LoVo (cell line): ENCODE measurements at regions not wholly inside any gene's neighbourhood (a gene's known extent, or its start where the extent isn't known, plus 50 kb on each side); places are given as distances from the start of the nearest gene placed in this dataset.

Source experiments
- DNase-seq: peaks from one replicate; pipeline ENCODE4 v3.0.0-alpha.2; 2016; ENCODE audit warnings: low spot score

DNA sequence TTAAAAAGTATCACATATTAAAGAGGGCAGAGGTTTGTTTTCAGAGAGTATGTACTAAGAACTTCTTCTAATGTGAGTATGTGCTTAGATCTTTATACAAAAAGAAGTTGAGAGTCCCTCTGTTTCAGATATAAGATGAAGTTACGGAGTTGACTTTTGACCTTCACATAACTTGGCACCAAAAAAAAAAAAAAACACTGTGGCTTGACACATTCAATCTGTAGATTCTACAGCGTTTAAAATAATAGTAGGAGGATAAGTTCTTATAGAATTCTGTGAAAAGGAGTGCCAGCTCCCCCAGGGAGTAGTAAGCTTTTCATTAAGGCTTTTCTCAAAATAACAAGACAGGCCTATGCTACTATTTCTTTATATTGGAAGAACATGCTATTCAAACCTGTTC, 105.4 kb upstream of the LRP1B start:
- no peak for DNase-seq

DNA sequence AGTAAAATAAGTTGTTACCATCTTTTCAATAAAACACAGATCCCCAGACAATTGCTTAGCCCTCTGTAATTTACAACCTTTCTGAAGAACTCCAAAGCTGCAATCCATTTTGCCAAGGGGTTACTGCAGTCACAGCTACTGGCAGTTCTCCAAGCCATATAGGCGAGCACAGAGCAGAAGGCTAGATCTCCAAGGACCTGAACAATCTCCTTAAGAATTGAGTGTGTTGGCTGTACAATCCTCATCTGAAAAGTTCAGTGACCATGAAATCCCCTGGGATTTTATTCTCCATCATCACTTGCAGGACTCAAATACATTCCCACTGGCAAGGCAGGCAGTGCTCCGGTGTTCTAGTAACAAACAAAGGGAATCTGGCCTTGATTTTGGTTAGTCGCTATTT, 103.9 kb upstream of the LRP1B start:
- no peak for DNase-seq

DNA sequence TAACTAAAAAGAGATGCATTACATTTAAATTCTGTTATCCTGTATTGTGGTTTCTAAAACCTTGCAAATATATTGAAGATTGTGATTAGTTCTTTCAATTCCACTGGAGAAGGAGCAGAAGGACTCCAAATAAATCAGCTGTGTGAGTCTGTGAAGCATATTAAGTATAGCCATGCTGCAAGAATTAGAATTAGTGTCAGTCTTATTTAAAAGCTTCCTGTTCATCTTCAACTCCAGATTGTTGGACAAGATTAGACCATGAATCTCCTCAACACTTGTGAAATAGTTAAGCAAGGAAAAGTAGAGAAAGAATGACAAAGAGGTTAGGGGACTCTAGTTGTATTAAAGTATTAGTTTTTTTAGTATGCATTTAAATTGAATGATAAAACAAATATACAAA, 92.5 kb upstream of the LRP1B start:
- no peak for DNase-seq

DNA sequence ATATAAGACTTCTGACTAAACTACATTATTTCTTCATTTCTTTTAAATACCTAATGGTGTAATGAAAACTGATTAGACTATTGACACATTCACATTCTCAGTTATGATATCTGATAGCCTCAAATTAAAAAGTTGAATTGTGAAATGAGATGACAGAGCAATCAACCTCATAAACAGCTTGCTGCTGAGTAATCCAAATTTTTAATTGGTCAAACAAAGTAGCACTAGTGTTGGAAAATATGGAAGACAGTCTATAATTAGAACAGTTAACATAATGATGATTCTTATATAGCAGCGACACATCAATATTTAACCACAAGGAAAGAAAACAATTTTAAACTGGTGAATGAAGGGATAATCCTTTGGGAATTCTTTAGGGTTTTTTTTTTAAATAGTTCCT, 91.9 kb upstream of the LRP1B start:
- DNase-seq, result no peak

DNA sequence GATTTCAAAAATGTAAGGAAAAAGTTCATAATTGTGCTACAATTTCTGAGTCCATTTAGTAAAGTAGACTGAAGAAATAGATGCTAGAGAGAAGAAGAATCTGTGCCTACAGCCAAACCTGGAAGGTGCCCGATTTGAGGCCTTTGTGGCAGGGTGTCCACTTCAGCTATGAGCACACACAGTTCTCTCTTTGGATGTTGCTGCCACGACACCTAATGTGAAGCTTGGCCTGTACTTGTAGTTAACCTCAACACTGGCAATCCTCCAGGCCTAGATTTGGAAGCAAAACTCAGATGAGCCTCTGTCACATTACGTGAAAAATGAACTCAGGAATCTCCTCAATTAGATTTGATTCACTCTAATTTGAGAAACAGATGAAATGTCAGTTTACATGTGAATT, 90.1 kb upstream of the LRP1B start:
- DNase-seq, result no peak

DNA sequence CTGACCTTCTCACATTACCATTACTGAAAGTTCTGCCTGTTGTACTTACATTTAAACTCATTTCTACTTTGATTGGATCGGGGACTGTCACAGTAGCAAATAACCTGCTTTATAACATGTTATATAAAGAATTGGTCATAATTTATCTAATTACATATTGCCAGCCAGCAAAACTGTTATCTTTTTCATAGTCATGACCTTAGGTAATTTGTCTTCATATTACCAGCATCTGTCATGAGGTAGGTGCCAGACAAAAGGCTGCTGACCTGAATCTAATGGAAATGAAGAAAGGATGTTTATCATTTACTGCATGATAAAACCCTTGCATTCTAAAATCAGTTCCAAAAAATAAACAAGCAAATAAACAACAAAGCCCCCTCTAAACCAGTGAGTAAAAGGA, 89.4 kb upstream of the LRP1B start:
- DNase-seq, result no peak

DNA sequence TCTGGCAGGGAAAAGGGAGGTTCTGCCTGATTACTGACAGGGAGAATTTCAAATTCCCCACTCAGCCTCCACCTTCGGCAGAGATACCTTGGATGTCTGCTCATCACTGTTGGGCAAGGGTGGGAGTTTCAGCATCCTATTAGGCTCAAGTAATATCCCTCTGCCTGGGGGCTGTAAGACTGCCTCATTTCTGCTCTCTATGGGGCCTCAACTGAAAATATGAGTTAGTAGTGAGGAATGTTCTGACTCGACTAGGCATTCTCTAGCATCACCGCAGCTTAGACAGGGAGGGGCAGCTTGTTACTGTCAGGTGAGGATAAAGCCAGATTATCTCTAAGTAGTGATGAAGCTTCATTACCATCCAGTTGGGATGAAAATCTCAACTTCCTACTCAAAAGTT, 87.7 kb upstream of the LRP1B start:
- no peak for DNase-seq

DNA sequence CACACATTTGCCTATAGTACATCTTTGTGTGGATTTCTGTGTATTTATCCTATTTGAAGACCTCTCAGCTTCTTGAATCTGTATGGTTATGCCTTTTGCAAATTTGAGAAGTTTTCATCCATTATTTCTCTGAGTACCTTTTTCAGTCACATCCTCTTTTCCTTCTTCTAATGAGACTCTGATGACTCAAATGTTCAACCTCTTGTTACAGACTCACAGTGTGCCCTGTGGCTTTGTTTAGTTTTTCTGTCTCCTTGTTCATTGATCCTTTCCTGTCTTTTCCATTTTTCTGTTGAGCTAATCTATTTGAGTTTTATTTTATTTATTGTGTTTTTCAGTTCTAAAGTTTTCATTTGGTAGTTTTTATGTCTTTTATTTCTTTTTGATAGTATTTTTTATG, 87.0 kb upstream of the LRP1B start:
- no peak for DNase-seq

DNA sequence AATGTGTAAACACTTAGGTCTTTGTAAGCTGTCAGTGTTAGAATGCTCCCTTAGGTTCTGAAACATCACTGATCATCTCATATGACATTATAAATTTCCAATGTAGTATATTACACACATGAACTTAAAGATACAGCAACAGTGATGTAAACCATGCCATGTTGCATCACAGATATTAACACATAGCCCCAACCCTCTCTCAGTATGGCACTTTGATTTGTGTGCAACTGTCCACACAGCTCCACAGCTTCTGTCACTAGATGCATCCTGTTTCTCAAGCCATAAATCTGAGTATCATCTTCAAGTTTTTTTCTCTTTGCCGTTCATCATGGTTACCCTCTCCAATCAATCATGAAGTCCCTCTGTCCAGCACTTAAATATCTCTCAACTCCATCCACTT, 69.2 kb upstream of the LRP1B start:
- DNase-seq, result no peak

DNA sequence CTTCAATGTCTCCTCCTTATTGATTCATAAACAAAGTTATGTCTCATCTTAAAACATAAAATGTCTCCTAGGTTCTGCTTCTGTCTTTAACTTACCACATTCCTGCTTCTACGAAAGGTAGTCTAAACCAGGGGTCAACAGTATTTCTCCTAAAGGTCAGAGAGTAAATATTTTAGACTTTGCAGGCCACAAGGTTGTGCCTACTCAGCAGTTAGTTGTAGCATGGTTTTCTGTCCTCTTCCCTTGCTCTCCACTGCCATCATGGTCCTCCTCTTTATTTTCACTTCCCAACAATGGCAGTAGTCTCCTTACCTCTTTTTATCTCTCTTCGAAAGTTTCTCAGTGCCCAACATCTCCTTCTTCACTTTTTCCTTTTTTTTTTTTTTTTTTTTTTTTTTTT, 68.3 kb upstream of the LRP1B start:
- no peak for DNase-seq

DNA sequence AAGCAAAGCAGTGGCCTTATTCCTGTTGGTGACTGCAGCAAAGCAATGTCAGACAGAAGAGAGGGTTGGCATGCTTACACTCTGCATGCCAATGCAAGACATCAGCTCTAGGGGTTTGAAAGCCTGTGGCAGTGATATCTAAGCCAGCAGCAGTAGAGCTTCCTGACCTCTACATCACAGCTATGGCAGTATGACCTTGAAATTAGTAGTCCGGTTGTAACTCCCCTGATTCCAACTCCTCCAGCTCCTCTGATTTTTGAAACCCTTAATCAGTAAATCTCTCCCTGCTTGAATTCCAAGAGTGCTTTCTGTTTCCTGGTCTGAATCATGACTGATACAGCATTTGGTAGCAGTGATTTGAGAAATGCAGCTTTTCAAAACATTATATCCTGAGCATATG, 60.0 kb upstream of the LRP1B start:
- no peak for DNase-seq

DNA sequence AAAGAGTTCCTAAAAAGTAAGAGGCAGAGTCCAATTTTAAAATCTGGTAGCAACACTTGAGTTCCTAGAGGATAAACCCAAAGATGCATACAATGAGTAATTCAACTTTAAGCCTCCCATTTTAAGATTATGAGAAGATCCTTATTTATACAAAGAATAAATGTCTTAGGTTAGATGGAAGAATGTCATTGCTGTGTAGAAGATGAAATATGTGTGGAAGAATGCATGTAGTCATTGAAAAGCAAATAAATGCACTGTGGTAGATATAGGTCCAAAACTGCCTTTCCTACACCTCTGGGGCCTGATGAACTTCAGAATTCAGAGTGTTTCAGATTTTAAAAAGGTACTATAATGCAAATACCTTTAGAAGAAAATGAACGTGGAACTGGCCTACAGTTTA, 58.7 kb upstream of the LRP1B start:
- no peak for DNase-seq

DNA sequence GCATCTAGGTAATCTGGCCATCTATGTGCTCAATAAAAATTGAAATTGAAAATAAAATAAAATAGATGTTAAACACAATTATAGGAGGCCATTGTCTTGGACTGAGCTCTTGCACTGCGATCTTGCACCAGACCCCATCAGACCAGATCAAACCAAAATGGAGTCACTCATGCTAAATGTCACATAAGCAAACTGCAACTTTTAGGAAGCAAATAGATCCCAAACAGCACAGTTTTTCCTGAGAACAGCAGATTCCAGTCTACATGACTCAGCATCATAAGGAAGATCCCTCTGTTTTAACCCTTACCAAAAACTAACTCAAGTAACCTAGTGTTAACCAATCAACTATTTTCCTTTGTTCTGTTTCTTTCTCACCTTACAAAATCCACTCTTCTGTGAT, 57.7 kb upstream of the LRP1B start:
- DNase-seq, result no peak

DNA sequence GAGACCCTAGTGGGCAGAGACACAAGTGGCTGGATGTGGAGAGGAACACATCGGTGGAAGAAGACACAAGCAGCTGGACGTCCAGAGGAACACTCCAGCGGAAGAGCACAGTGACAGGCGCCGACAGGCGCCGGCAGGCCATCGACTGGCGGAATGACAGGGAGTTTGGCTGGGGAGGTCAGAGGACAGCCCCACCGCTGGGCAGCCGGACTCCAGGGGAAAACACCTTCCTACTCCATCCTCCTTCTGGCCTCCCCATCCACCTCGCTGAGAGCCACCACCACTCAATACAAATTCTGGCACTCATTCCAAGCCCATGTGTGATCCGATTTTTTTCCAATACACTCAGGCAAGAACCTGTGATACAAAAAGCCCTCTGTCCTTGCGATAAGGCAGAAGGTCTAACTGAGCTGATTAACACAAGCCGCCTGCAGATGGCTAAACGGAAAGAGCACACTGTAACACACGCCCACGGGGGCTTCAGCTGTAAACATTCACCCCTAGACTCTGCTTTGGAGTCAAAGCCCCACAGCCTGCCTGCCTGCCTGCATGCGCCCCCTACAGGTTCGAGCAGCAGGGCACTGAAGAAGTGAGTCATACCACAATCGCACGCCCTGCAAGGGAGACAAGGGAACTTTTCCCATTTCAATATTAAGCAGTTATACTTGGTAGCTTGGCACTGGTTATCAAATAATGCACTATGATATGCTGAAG, 50.2 kb upstream of the LRP1B start:
- DNase-seq, result peak; percentile 23
